Brain microvascular endothelial cell (primary cell): ENCODE measurements at regions not wholly inside any gene's neighbourhood (a gene's known extent, or its start where the extent isn't known, plus 50 kb on each side); places are given as distances from the start of the nearest gene placed in this dataset.

ENCODE experiments used
- DNase-seq: peaks from one replicate; pipeline ENCODE4 v3.0.0-alpha.2; 2020
- H3K27ac ChIP-seq: fragments of 250-450 bp; sonication (Bioruptor Pico); 2 replicates; pipeline ENCODE4 v1.5.1; 2020; ENCODE audit warnings: mild to moderate bottlenecking, moderate library complexity
- H3K27me3 ChIP-seq: fragments of 250-450 bp; sonication (Bioruptor Pico); replicated peaks from 2 replicates; pipeline ENCODE4 v1.5.1; 2020; ENCODE audit warnings: mild to moderate bottlenecking
- H3K36me3 ChIP-seq: fragments of 250-450 bp; sonication (Bioruptor Pico); replicated peaks from 2 replicates; pipeline ENCODE4 v1.5.1; 2020; ENCODE audit warnings: mild to moderate bottlenecking
- H3K4me3 ChIP-seq: 2 replicates; pipeline ENCODE4 v1.5.1; 2011; ENCODE audit warnings: low read depth, mild to moderate bottlenecking, control low read depth, low read length, moderate library complexity
- CTCF ChIP-seq: IDR thresholded peaks from 2 replicates; pipeline ENCODE4 v1.5.1; 2011; ENCODE audit warnings: low read depth, mild to moderate bottlenecking, moderate library complexity, low read length, control low read depth, inconsistent platforms; ENCODE audit errors: missing control alignments
- in situ Hi-C: cut with HindIII; loops from 2 replicates; pipeline ENCODE4 v1.10.0; 2017; ENCODE audit warnings: low sequenced_read_pairs, low pct_ligation_motif_present

GRCh38 chr14:75375983-75376382 lies 51.8 kb upstream of the JDP2 start:
- Histone ChIP-seq H3K4me3 (no peak overlapping the region), H3K36me3 (no peaks in the 10 kb centered on the region), H3K27ac (no peak overlapping the region), H3K27me3 (peaks cover 3% of the 10 kb centered on the region)
- no peak for TF ChIP-seq CTCF
- in situ Hi-C loops, result no loop called here
- no peak for DNase-seq
